MCF 10A (cell line): ENCODE measurements at regions not wholly inside any gene's neighbourhood (a gene's known extent, or its start where the extent isn't known, plus 50 kb on each side); places are given as distances from the start of the nearest gene placed in this dataset.

Source experiments
- BruUV-seq: library from RNA; stranded (reverse); fragments of 400-500 nt; replicated peaks from 2 replicates; lab custom pipeline; 2021; lab: Mats Ljungman, UMichigan
- CTCF ChIA-PET: fragments of 300-600 bp; sonication (Branson Sonifier 250); formaldehyde crosslinking; extraction: SDS; loops from one replicate; lab custom pipeline; 2021; ENCODE audit warnings: antibody characterized with exemption, inconsistent platforms; lab: Yijun Ruan, JAX
- POLR2A ChIA-PET: fragments of 300-600, 350-650 bp; sonication (Branson Sonifier 250); formaldehyde crosslinking; extraction: SDS; loops from one replicate; lab custom pipeline; 2020; ENCODE audit warnings: antibody characterized with exemption, inconsistent platforms; lab: Yijun Ruan, JAX
- DNase-seq: peaks from one replicate; pipeline ENCODE4 v3.0.0-alpha.2; 2018; ENCODE audit not compliant: unreplicated experiment
- H3K27ac Mint-ChIP-seq: one replicate; pipeline ENCODE4 v1.8.0; 2022; ENCODE audit warnings: mild to moderate bottlenecking, low read depth, mixed read lengths; ENCODE audit not compliant: unreplicated experiment
- H3K27me3 Mint-ChIP-seq: one replicate; pipeline ENCODE4 v1.8.0; 2022; ENCODE audit warnings: mixed read lengths; ENCODE audit not compliant: insufficient read depth, unreplicated experiment
- H3K36me3 Mint-ChIP-seq: one replicate; pipeline ENCODE4 v1.8.0; 2022; ENCODE audit warnings: mild to moderate bottlenecking, moderate library complexity, mixed read lengths; ENCODE audit not compliant: insufficient read depth, unreplicated experiment
- H3K4me1 Mint-ChIP-seq: one replicate; pipeline ENCODE4 v1.8.0; 2022; ENCODE audit warnings: mixed read lengths; ENCODE audit not compliant: insufficient read depth, unreplicated experiment
- H3K4me3 Mint-ChIP-seq: one replicate; pipeline ENCODE4 v1.8.0; 2022; ENCODE audit warnings: mild to moderate bottlenecking, moderate library complexity, mixed read lengths; ENCODE audit not compliant: unreplicated experiment
- H3K9me3 Mint-ChIP-seq: one replicate; pipeline ENCODE4 v1.8.0; 2022; ENCODE audit warnings: mixed read lengths; ENCODE audit not compliant: unreplicated experiment
- CTCF ChIP-seq: fragments of 200-600 bp; IDR thresholded peaks from one replicate; pipeline ENCODE4 v1.8.0; 2022; ENCODE audit warnings: antibody characterized with exemption, mild to moderate bottlenecking; ENCODE audit not compliant: unreplicated experiment
- intact Hi-C: fragments of 100-400 bp; cut with micrococcal nuclease; formaldehyde crosslinking; loops from 2 replicates; pipeline ENCODE4 v1.14.1; 2022

GRCh38 chr1:98393719-98394118 is 267.8 kb upstream of the SNX7 start:
- no TSS peak for BruUV-seq
- Mint-ChIP-seq H3K4me1 (peaks cover 8% of the 10 kb centered on the region), H3K4me3 (no peak overlapping the region), H3K27ac (no peak overlapping the region), H3K9me3 (no peaks in the 10 kb centered on the region), H3K36me3 (no peaks in the 10 kb centered on the region), H3K27me3 (no peaks in the 10 kb centered on the region)
- DNase-seq, result no peak
- ChIA-PET CTCF (interaction anchor here (0.7 to 1.1 kb wide), 3 partner anchors 12 to 30 kb away, joined by 3 to 4 read pairs (median 3); no protein-coding TSS in a partner anchor), POLR2A (interaction anchor here (1.5 kb wide), 1 partner anchor 12 kb away, joined by 5 read pairs; no protein-coding TSS in a partner anchor)
- intact Hi-C loops, result no loop called here
- no peak for TF ChIP-seq CTCF

- Mint-ChIP-seq H3K9me3 (no peaks in the 10 kb centered on the region), H3K4me3 (no peak overlapping the region), H3K27ac (no peak overlapping the region), H3K27me3 (no peaks in the 10 kb centered on the region), H3K4me1 (peaks cover 23% of the 10 kb centered on the region), H3K36me3 (no peaks in the 10 kb centered on the region)
- no TSS peak for BruUV-seq
- CTCF ChIA-PET, result no interaction called here
- no peak for TF ChIP-seq CTCF
- intact Hi-C loops, result no loop called here
- DNase-seq, result no peak
- POLR2A ChIA-PET, result no interaction called here
Measured at GRCh38 chr1:98391175-98391574, 270.3 kb upstream of the SNX7 start.

- Mint-ChIP-seq H3K27ac (peak overlapping the region; percentile 73), H3K36me3 (no peaks in the 10 kb centered on the region), H3K4me3 (no peak overlapping the region), H3K9me3 (no peaks in the 10 kb centered on the region), H3K4me1 (peaks cover 23% of the 10 kb centered on the region), H3K27me3 (no peaks in the 10 kb centered on the region)
- no peak for DNase-seq
- no TSS peak for BruUV-seq
- ChIA-PET POLR2A (interaction anchor here (1.5 kb wide), 1 partner anchor 9 kb away, joined by 6 read pairs; no protein-coding TSS in a partner anchor), CTCF (interaction anchor here (1.9 kb wide), 1 partner anchor 10 kb away, joined by 10 read pairs; no protein-coding TSS in a partner anchor)
- intact Hi-C loops, result loop anchor here (5.0 kb wide), 1 partner anchor 63 kb away; no protein-coding TSS in a partner anchor
- no peak for TF ChIP-seq CTCF
Measured at GRCh38 chr1:98389809-98390208, 271.7 kb upstream of the SNX7 start.

GRCh38 chr1:98388441-98388840 is 273.1 kb upstream of the SNX7 start:
- DNase-seq, result peak; percentile 43
- intact Hi-C loops, result loop anchor here (5.0 kb wide), 1 partner anchor 61 kb away; no protein-coding TSS in a partner anchor
- TF ChIP-seq CTCF, result no peak
- POLR2A ChIA-PET, result interaction anchor here (0.7 to 1.5 kb wide), 4 partner anchors 11 to 467 kb away, joined by 3 to 6 read pairs (median 3); no protein-coding TSS in a partner anchor
- no peaks in the 10 kb centered on the region for H3K27me3 Mint-ChIP-seq
- H3K9me3 Mint-ChIP-seq, result no peaks in the 10 kb centered on the region
- H3K27ac Mint-ChIP-seq, result peak overlapping the region; percentile 85
- H3K4me1 Mint-ChIP-seq, result peaks cover 26% of the 10 kb centered on the region
- BruUV-seq, result no TSS peak
- H3K36me3 Mint-ChIP-seq, result no peaks in the 10 kb centered on the region
- CTCF ChIA-PET, result interaction anchor here (1.9 kb wide), 1 partner anchor 8 kb away, joined by 10 read pairs; no protein-coding TSS in a partner anchor
- no peak overlapping the region for H3K4me3 Mint-ChIP-seq
